ENCODE measurements at regions not wholly inside any gene's neighbourhood (a gene's known extent, or its start where the extent isn't known, plus 50 kb on each side); places are given as distances from the start of the nearest gene placed in this dataset.
"Not testable (repeated sequence)": the region's sequence is repeated elsewhere in the genome, so short reads cannot be mapped to it uniquely, and the experiment has no call there.

DNA sequence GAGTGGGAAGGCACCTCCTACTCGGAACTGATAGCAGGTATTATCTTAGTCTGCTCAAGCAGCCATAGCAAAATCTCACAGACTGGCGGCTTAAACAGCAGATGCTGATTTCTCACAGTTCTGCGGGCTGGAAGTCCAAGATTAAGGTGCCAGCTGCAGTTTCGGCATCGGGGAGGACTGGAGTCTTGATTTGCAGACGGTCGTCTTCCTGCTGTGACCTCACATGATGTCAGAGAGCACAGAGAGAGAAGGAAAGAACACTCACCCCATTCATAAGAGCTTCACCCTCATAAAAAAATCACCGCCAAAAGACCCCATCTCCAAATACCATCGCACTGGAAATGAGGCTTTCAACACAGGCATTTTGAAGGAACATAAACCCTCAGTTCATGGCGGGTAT is 216.5 kb upstream of the PITRM1 start:
- DNase-seq (ENCODE audit: low read depth, low spot score): no peak

- no peak for DNase-seq (ENCODE audit: low read depth, low spot score)
Measured at GRCh38 chr10:3385487-3385886, 212.9 kb upstream of the PITRM1 start.

DNA sequence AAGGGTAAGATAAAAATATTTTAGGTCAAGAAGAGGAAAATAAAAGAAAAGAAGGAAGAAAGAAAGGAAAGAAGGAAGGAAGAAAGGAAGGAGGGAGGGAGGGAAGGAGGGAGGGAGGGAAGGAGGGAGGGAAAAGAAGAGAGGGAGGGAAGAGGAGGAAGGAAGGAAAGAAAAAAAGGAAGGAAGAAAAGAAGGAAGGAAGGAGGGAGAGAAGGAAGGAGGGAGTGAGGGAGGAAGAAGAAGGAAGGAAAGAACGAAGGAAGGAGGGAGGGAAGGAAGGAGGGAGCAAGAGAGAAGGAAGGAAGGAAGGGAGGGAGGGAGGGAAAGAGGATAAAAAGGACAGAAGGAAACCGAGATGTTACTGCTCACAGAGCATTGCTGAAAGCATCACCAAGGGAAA is 209.5 kb upstream of the PITRM1 start:
- DNase-seq (ENCODE audit: low read depth, low spot score): no peak

- no peak for DNase-seq (ENCODE audit: low read depth, low spot score)
Measured at GRCh38 chr10:3380406-3381050, 207.9 kb upstream of the PITRM1 start.

DNA sequence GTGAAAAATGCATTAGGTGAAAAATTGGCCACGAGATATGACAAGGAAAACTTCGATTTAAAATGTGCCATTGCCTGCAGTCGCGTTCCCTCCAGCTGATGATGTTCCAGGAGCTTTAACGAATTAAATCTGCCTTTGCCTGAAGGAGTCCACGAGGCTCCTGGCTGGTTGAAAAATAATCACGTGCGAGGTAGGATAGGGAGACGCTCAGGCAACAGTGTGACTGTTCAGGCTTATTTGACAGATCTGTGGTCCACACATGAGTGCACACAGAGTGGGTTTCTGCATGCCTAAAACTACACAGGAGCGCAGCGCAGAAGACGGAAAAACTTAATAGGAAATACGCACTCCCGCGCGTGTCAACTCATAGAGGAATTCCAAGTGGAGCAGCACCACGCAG is 204.0 kb upstream of the PITRM1 start:
- no peak for DNase-seq (ENCODE audit: low read depth, low spot score)

DNA sequence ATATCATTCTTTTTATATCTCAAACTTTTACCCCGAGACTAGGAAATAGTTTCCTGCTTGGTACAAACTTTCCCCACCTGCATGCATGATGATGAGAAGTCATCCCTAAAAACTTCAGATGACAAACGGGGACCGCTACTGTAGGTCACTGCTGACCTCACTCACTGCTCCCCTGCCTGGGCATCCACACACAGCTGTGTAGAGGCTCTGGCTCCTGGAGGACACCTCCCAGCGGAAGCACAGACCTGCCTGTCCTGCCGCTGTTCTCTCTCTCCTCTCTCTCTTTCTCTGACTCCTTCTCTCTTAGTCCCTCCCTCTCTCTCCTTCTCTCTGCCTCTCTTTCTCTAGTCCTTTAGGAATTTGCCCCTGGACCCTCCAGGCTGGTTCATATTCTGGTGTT is 202.9 kb upstream of the PITRM1 start:
- no peak for DNase-seq (ENCODE audit: low read depth, low spot score)

- DNase-seq (ENCODE audit: low read depth, low spot score): no peak
Measured at GRCh38 chr10:3374914-3375313, 202.3 kb upstream of the PITRM1 start.

GRCh38 chr10:3373374-3374027 is 200.9 kb upstream of the PITRM1 start:
- not testable (repeated sequence) for DNase-seq (ENCODE audit: low read depth, low spot score)

GRCh38 chr10:3372281-3372680 is 199.7 kb upstream of the PITRM1 start:
- no peak for DNase-seq (ENCODE audit: low read depth, low spot score)

DNA sequence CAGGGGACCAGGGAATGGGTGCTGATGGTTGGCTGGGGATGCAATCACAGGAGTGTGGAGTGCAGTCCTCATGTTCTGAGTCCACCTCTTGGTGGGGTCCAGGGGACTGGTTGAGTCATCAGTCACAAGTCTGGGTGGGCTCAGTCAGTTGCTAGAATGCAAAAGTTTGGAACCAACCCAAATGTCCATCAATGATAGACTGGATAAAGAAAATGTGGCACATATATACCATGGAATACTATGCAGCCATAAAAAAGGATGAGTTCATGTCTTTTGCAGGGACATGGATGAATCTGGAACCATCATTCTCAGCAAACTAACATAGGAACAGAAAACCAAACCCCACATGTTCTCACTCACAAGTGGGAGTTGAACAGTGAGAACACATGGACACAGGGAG is 199.0 kb upstream of the PITRM1 start:
- DNase-seq (ENCODE audit: low read depth, low spot score): not testable (repeated sequence)

GRCh38 chr10:3366735-3367405 is 194.3 kb upstream of the PITRM1 start:
- DNase-seq (ENCODE audit: low read depth, low spot score): no peak

DNA sequence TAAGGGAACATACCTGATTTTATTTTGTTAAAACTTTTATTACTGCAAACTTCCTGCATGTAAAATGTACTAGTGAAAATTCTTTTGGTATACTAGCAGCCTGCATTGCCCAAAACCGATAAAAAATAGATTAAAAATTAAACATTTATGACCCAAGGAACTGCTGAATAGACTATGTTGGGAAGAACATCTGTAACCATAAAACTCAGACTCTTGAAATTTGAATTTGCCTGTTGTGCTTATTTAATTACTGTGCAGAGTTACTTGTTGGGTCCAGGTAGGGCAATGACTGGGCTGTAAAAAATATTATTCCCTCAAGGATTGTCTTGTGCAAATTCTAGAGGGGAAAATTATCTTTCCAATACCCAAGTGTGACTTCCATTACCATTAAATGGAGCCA is 193.5 kb upstream of the PITRM1 start:
- DNase-seq (ENCODE audit: low read depth, low spot score): no peak

- no peak for DNase-seq (ENCODE audit: low read depth, low spot score)
Measured at GRCh38 chr10:3365630-3366029, 193.0 kb upstream of the PITRM1 start.

DNA sequence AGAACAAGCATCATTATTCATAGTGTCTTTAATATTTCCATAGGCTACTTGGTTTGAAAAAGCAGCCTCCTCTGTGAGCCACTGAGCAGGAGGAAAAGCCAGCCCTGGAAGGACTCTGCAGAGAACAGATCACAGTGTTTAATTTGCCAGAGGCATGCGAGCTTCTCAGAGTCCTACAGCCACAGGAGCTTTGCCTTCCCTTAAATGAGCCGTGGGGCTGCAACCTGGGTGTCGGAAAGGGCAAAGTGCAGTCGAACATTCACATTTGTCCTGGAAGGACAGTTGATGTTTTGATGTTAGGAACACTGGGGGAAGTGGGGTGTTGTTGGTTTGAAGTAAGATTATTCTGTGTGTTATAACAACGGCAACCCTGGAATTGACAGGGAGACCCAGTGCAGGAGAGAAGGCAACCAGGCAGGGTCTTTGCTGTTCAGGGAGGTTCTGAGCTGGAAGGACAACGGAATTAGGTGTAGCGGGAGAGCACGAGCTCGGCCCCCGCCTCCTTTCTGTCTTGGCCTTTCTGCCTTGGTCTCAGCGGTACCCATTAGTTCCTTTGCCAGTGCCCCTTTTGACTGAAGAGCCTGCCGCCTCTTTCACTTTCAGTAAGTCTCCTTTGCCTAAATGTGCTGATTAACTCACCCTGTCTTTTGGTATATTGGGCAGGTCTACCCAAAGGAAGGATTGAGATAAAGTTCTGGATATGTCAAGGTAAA is 192.3 kb upstream of the PITRM1 start:
- no peak for DNase-seq (ENCODE audit: low read depth, low spot score)

GRCh38 chr10:3363311-3364045 is 190.9 kb upstream of the PITRM1 start:
- DNase-seq (ENCODE audit: low read depth, low spot score): no peak

GRCh38 chr10:3362394-3362793 is 189.8 kb upstream of the PITRM1 start:
- DNase-seq (ENCODE audit: low read depth, low spot score): no peak

- DNase-seq (ENCODE audit: low read depth, low spot score): no peak
Measured at GRCh38 chr10:3361640-3362039, 189.1 kb upstream of the PITRM1 start.

DNA sequence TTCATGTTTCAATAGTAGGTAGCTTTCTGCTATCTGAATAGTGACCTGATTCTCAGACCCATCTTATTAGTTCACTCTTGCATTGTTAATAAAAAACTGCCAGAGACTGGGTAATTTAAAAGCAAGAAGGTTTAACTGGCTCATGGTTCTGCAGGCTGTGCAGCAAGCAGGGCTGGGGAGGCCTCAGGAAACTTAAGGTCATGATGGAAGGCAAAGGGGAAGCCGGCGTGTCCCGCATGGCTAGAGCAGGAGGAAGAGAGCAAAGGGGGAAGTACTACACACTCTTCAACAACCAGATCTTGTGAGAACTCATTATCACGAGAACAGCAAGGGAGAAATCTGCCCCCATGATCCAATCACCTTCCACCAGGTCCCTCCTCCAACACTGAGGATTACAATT is 185.2 kb upstream of the PITRM1 start:
- no peak for DNase-seq (ENCODE audit: low read depth, low spot score)

GRCh38 chr10:3355536-3355935 is 183.0 kb upstream of the PITRM1 start:
- DNase-seq (ENCODE audit: low read depth, low spot score): no peak

DNA sequence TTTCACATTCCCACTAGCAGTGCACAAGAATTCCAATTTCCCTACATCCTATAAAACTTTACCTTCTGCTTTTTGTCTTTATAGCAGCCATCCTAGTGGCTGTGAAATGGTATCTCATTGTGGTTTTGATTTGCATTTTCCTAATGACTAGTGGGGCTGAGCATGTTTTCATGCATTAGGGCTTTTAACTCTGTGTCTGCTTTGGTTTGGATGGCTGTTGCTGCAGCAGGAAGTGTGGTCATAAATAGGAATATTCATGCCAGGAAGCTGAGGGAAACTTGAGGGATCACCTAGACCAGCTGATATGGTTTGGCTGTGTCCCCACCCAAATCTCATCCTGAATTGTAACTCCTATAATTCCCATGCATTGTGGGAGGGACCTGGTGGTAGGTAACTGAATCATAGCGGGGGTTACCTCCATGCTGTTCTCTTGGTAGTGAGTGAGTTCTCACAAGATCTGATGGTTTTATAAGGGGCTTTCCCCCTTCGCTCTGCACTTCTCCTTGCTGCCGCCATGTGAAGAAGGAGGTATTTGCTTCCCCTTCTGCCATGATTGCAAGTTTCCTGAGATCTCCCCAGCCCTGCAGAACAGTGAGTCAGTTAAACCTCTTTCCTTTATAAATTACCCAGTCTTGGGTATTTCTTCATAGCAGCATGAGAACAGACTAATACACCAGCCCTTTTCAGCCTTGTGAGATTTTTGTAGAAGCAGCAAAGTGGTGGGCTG is 181.8 kb upstream of the PITRM1 start:
- DNase-seq (ENCODE audit: low read depth, low spot score): no peak

GRCh38 chr10:3353235-3353634 is 180.7 kb upstream of the PITRM1 start:
- no peak for DNase-seq (ENCODE audit: low read depth, low spot score)

Data from activated naive CD8-positive, alpha-beta T cell treated with anti-CD3 and anti-CD28 coated beads, Interleukin-2, amount 50 U/mL, for 16 hours (primary cell).